Neural cell (in vitro differentiated cells): ENCODE measurements at regions not wholly inside any gene's neighbourhood (a gene's known extent, or its start where the extent isn't known, plus 50 kb on each side); places are given as distances from the start of the nearest gene placed in this dataset.

Source experiments
- H2AFZ ChIP-seq: fragments of 200-600, 300-800 bp; sonication (generic), shearing (Covaris generic); 2 replicates; pipeline ENCODE4 v1.6.0; 2014; ENCODE audit warnings: low read depth, mild to moderate bottlenecking, antibody characterized with exemption, low read length, moderate library complexity
- H3F3A ChIP-seq: fragments of 200-600 bp; shearing (Covaris generic); 2 replicates; pipeline ENCODE4 v1.6.1; 2016; ENCODE audit warnings: mild to moderate bottlenecking, moderate library complexity, mixed read lengths, antibody characterized with exemption, low read length; ENCODE audit not compliant: insufficient read depth, poor library complexity, severe bottlenecking
- H3K27ac ChIP-seq: fragments of 200-600, 300-800 bp; sonication (generic), shearing (Covaris generic); 2 replicates; pipeline ENCODE4 v1.5.1; 2014; ENCODE audit warnings: mild to moderate bottlenecking, low read length, moderate library complexity
- H3K27me3 ChIP-seq: fragments of 300-800, 200-600 bp; sonication (generic), shearing (Covaris generic); 2 replicates; pipeline ENCODE4 v1.6.0; 2014; ENCODE audit warnings: mild to moderate bottlenecking, low read depth, low read length, moderate library complexity; ENCODE audit not compliant: insufficient read depth
- H3K36me3 ChIP-seq: fragments of 300-800, 200-600 bp; sonication (generic), shearing (Covaris generic); 2 replicates; pipeline ENCODE4 v1.5.1; 2014; ENCODE audit warnings: mild to moderate bottlenecking, antibody characterized with exemption, low read length, moderate library complexity; ENCODE audit not compliant: insufficient read depth
- H3K4me2 ChIP-seq: fragments of 300-800, 200-600 bp; sonication (generic), shearing (Covaris generic); 2 replicates; pipeline ENCODE4 v1.6.0; 2014; ENCODE audit warnings: mild to moderate bottlenecking, low read length
- H3K4me3 ChIP-seq: fragments of 300-800, 200-600 bp; sonication (generic), shearing (Covaris generic); 2 replicates; pipeline ENCODE4 v1.5.1; 2014; ENCODE audit warnings: mild to moderate bottlenecking, low read length, moderate library complexity
- H3K79me2 ChIP-seq: fragments of 200-600 bp; shearing (Covaris generic); replicated peaks from 2 replicates; pipeline ENCODE4 v1.6.0; 2014; ENCODE audit warnings: mild to moderate bottlenecking, low read length, moderate library complexity; ENCODE audit not compliant: insufficient read depth
- H3K9ac ChIP-seq: fragments of 300-800, 200-600 bp; sonication (generic), shearing (Covaris generic); 2 replicates; pipeline ENCODE4 v1.6.1; 2016; ENCODE audit warnings: mild to moderate bottlenecking, low read length, mixed read lengths
- H3K9me2 ChIP-seq: fragments of 200-600 bp; shearing (Covaris generic); 2 replicates; pipeline ENCODE4 v1.6.1; 2016; ENCODE audit warnings: mild to moderate bottlenecking, low read length, mixed read lengths; ENCODE audit not compliant: insufficient read depth
- H3K9me3 ChIP-seq: fragments of 200-600, 300-800 bp; sonication (generic), shearing (Covaris generic); 2 replicates; pipeline ENCODE4 v1.6.1; 2016; ENCODE audit warnings: mild to moderate bottlenecking, mixed run types, low read length, moderate library complexity, mixed read lengths
- H4K20me1 ChIP-seq: fragments of 200-600 bp; shearing (Covaris generic); 2 replicates; pipeline ENCODE4 v1.6.1; 2016; ENCODE audit warnings: mild to moderate bottlenecking, mixed run types; ENCODE audit not compliant: insufficient read depth
- EP300 ChIP-seq: fragments of 450-650 bp; conservative IDR thresholded peaks from 2 replicates; pipeline ENCODE4 v1.6.1; 2014; ENCODE audit warnings: antibody characterized with exemption, mild to moderate bottlenecking, moderate library complexity; ENCODE audit not compliant: poor library complexity, severe bottlenecking
- EZH2 ChIP-seq: fragments of 200-600, 300-800 bp; shearing (Covaris generic), sonication (generic); IDR thresholded peaks from 2 replicates; pipeline ENCODE4 v1.6.1; 2014; ENCODE audit warnings: antibody characterized with exemption, low read length, borderline replicate concordance, mild to moderate bottlenecking; ENCODE audit not compliant: insufficient read depth, poor library complexity, severe bottlenecking
- MXI1 ChIP-seq: fragments of 450-650 bp; conservative IDR thresholded peaks from 2 replicates; pipeline ENCODE4 v1.6.1; 2014; ENCODE audit warnings: antibody characterized with exemption, mild to moderate bottlenecking; ENCODE audit not compliant: poor library complexity, severe bottlenecking
- POLR2AphosphoS5 ChIP-seq: IDR thresholded peaks from 2 replicates; pipeline ENCODE4 v1.6.1; 2012
- RAD21 ChIP-seq: fragments of 450-650 bp; conservative IDR thresholded peaks from 2 replicates; pipeline ENCODE4 v1.6.1; 2014; ENCODE audit warnings: antibody characterized with exemption, mild to moderate bottlenecking, moderate library complexity
- SMC3 ChIP-seq: fragments of 450-650 bp; conservative IDR thresholded peaks from 2 replicates; pipeline ENCODE4 v1.6.1; 2014; ENCODE audit warnings: antibody characterized with exemption, mild to moderate bottlenecking, moderate library complexity; ENCODE audit not compliant: poor library complexity
- TAF1 ChIP-seq: IDR thresholded peaks from 2 replicates; pipeline ENCODE4 v1.6.1; 2012; ENCODE audit warnings: low read depth
- TF ChIP-seq, protein P1 (sequence below): IDR thresholded peaks from 2 replicates; pipeline ENCODE4 v1.6.1; 2012; ENCODE audit warnings: borderline replicate concordance
- TF ChIP-seq, protein P2 (sequence below): fragments of 450-650 bp; IDR thresholded peaks from 2 replicates; pipeline ENCODE4 v1.5.1; 2014; ENCODE audit warnings: antibody characterized with exemption, mild to moderate bottlenecking, moderate library complexity; ENCODE audit not compliant: poor library complexity, severe bottlenecking

DNA sequence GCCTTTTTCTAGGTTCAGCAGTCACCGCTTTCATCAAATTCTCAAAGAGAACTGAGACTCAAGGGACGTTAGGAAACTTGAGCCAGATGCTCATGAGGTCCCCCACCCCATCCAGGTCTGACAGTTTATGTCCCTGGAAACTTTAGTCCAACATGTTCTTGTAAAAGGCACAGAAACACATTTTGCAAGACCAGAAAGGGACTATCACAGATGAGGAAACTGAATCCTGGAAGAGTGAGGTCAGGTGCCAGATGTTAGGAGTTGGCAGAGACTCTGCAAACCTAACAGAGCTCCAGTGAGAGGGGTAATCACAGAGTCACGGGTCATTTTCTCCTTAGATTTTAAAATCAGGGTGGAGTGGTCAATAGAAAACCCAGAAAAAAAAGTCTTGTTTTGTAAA, 76.6 kb downstream of the RDH14 start:
- Histone ChIP-seq H3K79me2 (no peaks in the 10 kb centered on the region), H2AFZ (no peak overlapping the region), H3K9ac (no peak overlapping the region), H3K27ac (no peak overlapping the region), H3K36me3 (no peaks in the 10 kb centered on the region), H3F3A (no peaks in the 10 kb centered on the region), H3K4me2 (no peak overlapping the region), H3K4me3 (no peak overlapping the region), H4K20me1 (no peaks in the 10 kb centered on the region), H3K9me2 (no peaks in the 10 kb centered on the region), H3K9me3 (no peaks in the 10 kb centered on the region), H3K27me3 (no peaks in the 10 kb centered on the region)
- no peak for TF ChIP-seq SMC3
- TF ChIP-seq, protein P1, sequence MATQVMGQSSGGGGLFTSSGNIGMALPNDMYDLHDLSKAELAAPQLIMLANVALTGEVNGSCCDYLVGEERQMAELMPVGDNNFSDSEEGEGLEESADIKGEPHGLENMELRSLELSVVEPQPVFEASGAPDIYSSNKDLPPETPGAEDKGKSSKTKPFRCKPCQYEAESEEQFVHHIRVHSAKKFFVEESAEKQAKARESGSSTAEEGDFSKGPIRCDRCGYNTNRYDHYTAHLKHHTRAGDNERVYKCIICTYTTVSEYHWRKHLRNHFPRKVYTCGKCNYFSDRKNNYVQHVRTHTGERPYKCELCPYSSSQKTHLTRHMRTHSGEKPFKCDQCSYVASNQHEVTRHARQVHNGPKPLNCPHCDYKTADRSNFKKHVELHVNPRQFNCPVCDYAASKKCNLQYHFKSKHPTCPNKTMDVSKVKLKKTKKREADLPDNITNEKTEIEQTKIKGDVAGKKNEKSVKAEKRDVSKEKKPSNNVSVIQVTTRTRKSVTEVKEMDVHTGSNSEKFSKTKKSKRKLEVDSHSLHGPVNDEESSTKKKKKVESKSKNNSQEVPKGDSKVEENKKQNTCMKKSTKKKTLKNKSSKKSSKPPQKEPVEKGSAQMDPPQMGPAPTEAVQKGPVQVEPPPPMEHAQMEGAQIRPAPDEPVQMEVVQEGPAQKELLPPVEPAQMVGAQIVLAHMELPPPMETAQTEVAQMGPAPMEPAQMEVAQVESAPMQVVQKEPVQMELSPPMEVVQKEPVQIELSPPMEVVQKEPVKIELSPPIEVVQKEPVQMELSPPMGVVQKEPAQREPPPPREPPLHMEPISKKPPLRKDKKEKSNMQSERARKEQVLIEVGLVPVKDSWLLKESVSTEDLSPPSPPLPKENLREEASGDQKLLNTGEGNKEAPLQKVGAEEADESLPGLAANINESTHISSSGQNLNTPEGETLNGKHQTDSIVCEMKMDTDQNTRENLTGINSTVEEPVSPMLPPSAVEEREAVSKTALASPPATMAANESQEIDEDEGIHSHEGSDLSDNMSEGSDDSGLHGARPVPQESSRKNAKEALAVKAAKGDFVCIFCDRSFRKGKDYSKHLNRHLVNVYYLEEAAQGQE: no peak
- TF ChIP-seq EZH2: no peak
- TF ChIP-seq, protein P2, sequence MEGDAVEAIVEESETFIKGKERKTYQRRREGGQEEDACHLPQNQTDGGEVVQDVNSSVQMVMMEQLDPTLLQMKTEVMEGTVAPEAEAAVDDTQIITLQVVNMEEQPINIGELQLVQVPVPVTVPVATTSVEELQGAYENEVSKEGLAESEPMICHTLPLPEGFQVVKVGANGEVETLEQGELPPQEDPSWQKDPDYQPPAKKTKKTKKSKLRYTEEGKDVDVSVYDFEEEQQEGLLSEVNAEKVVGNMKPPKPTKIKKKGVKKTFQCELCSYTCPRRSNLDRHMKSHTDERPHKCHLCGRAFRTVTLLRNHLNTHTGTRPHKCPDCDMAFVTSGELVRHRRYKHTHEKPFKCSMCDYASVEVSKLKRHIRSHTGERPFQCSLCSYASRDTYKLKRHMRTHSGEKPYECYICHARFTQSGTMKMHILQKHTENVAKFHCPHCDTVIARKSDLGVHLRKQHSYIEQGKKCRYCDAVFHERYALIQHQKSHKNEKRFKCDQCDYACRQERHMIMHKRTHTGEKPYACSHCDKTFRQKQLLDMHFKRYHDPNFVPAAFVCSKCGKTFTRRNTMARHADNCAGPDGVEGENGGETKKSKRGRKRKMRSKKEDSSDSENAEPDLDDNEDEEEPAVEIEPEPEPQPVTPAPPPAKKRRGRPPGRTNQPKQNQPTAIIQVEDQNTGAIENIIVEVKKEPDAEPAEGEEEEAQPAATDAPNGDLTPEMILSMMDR: no peak
- no peak for TF ChIP-seq TAF1
- no peak for TF ChIP-seq RAD21
- TF ChIP-seq MXI1: no peak
- no peak for TF ChIP-seq EP300
- no peak for TF ChIP-seq POLR2AphosphoS5

- Histone ChIP-seq H3K36me3 (no peaks in the 10 kb centered on the region), H4K20me1 (no peaks in the 10 kb centered on the region), H3K9me3 (no peaks in the 10 kb centered on the region), H3K79me2 (no peaks in the 10 kb centered on the region), H3F3A (no peaks in the 10 kb centered on the region), H2AFZ (no peak overlapping the region), H3K27me3 (no peaks in the 10 kb centered on the region), H3K4me2 (no peak overlapping the region), H3K9ac (no peak overlapping the region), H3K9me2 (no peaks in the 10 kb centered on the region), H3K27ac (no peak overlapping the region), H3K4me3 (no peak overlapping the region)
- TF ChIP-seq, protein P1: no peak
- TF ChIP-seq, protein P2: no peak
- TF ChIP-seq EZH2: no peak
- TF ChIP-seq SMC3: no peak
- no peak for TF ChIP-seq POLR2AphosphoS5
- TF ChIP-seq EP300: no peak
- no peak for TF ChIP-seq TAF1
- TF ChIP-seq RAD21: no peak
- no peak for TF ChIP-seq MXI1
These were observed 77.8 kb downstream of the RDH14 start for GRCh38 chr2:18482666-18483065.
